ENCODE measurements at regions not wholly inside any gene's neighbourhood (a gene's known extent, or its start where the extent isn't known, plus 50 kb on each side); places are given as distances from the start of the nearest gene placed in this dataset.
"Not testable (repeated sequence)": the region's sequence is repeated elsewhere in the genome, so short reads cannot be mapped to it uniquely, and the experiment has no call there.

GRCh38 chr11:90646706-90647105 lies 423.9 kb upstream of the CHORDC1 start:
- peak; percentile 90 for DNase-seq (ENCODE audit: low spot score)

GRCh38 chr11:90646266-90646665 lies 423.4 kb upstream of the CHORDC1 start:
- DNase-seq (ENCODE audit: low spot score), result peak; percentile 52

DNA sequence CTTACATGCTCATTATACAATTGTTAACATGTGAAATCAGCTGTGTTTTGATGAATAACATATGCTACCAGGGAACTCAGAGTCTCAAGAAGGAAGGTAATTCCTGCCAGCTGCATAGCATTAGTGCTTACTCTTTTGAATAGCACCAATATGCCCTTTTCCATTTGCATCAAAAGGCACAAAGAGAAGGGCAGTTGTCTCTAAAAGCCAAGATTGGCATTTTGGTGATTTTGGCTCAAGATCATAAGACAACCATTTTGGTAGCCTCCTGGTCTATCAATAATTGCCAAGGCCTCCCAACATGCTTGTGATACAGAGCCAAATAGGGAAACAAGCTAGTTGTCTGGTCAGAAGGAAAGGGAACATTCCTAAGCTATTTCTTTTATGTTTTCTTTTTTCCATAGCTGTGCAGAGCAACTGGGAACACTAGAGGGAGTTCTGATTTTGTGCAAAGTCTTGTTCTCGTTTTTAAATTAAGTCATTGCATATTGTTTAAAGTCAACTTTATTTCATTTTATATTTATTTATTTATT lies 416.7 kb upstream of the CHORDC1 start:
- peak; percentile 51 for DNase-seq (ENCODE audit: low spot score)

DNA sequence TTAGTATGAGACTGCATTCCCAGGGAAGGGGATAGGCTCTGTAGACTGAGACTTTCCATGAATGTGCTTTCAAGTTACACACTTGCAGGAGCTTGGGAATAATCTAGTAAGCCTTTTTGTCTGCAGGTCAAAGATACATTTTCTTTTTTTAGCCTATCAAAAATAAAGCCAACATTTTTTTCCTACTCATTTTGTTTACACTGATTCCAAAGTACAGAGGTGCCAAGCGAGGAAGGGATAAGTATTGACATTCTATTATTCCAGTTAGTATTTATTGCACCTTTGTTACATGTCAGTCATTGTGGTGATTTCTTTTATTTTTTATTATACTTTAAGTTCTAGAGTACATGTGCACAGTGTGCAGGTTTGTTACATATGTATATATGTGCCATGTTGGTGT lies 413.0 kb upstream of the CHORDC1 start:
- DNase-seq (ENCODE audit: low spot score), result no peak

GRCh38 chr11:90635151-90635550 lies 412.3 kb upstream of the CHORDC1 start:
- DNase-seq (ENCODE audit: low spot score), result no peak

DNA sequence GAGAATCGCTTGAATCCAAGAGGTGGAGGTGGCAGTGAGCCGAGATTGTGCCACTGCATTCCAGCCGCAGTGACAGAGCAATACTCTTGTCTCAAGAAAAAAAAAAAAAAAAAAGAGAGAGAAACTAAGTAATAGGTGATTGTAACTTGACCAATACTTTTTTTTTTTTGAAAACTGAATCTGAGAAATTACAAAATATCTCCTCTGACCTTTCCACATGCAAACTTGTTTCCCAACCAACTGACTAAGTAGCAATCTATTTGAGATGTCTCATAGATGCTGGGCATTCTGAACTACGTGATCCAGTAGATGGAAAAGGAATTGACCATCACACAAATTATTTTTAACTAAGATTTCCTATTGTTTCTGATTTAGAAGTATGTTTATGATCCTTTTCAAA lies 407.3 kb upstream of the CHORDC1 start:
- no peak for DNase-seq (ENCODE audit: low spot score)

GRCh38 chr11:90629229-90629806 lies 406.5 kb upstream of the CHORDC1 start:
- DNase-seq (ENCODE audit: low spot score), result no peak

- DNase-seq (ENCODE audit: low spot score), result no peak
Measured at GRCh38 chr11:90614318-90614717, 391.5 kb upstream of the CHORDC1 start.

GRCh38 chr11:90613037-90613436 lies 390.2 kb upstream of the CHORDC1 start:
- DNase-seq (ENCODE audit: low spot score), result not testable (repeated sequence)

GRCh38 chr11:90606721-90607120 lies 383.9 kb upstream of the CHORDC1 start:
- no peak for DNase-seq (ENCODE audit: low spot score)

GRCh38 chr11:90601261-90601660 lies 378.4 kb upstream of the CHORDC1 start:
- DNase-seq (ENCODE audit: low spot score), result no peak

GRCh38 chr11:90594658-90595057 lies 371.8 kb upstream of the CHORDC1 start:
- no peak for DNase-seq (ENCODE audit: low spot score)

GRCh38 chr11:90593099-90593498 lies 370.2 kb upstream of the CHORDC1 start:
- DNase-seq (ENCODE audit: low spot score), result no peak

- no peak for DNase-seq (ENCODE audit: low spot score)
Measured at GRCh38 chr11:90590286-90590685, 367.4 kb upstream of the CHORDC1 start.

DNA sequence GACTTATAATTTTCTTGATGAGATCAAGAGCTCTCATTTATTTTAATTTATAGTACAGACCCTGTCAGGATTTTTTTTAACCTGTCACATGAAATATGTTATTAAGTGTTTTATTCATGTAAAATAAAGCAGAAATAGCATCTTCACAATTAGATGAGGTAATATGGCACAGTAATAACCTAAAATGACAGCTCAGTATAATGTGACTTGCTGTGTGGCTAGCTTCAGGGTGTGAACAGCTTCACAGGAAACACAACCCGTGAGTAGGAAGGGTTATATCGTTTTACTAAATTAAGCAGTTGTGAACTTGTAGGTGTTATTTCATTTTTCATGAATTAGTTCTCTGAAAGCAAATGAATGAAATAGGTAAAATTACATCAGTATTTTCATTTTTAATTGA lies 366.9 kb upstream of the CHORDC1 start:
- DNase-seq (ENCODE audit: low spot score), result no peak

DNA sequence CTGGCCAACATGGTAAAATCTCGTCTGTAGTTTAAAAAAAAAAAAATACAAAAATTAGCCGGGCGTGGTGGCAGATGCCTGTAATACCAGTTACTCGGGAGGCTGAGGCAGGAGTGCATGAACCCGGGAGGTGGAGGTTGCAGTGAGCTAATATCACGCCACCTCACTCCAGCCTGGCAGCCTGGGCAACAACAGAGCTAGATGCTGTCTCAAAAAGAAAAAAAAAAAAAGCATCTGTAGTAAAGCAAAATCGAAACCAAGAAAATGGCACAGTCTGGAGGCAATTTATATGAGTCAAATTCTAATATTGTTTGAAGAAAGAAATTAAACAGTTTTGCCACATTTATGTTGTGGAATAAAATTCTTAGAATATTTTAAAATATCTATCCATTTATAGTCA lies 365.0 kb upstream of the CHORDC1 start:
- DNase-seq (ENCODE audit: low spot score), result no peak

- no peak for DNase-seq (ENCODE audit: low spot score)
Measured at GRCh38 chr11:90585491-90585890, 362.6 kb upstream of the CHORDC1 start.

- DNase-seq (ENCODE audit: low spot score), result not testable (repeated sequence)
Measured at GRCh38 chr11:90582999-90583398, 360.1 kb upstream of the CHORDC1 start.

DNA sequence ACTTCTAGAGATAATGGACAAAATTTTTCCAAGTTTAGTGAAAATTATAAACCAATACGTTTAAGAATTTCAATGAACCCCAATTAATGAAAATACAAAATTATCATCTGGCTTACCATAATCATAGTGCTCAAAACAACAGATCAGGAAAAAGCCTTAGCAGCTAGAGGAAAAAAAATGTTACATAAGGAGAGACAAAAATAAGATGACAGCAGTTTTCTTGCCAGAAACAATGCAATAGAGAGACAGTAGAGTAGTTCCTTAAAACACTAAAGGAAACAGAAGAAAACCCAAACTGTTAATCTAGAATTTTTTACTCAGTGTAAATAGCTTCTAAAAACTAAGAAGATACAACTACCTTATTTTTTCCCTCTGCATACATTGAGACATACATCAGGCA lies 341.7 kb upstream of the CHORDC1 start:
- no peak for DNase-seq (ENCODE audit: low spot score)

- DNase-seq (ENCODE audit: low spot score), result no peak
Measured at GRCh38 chr11:90558328-90558865, 335.5 kb upstream of the CHORDC1 start.

DNA sequence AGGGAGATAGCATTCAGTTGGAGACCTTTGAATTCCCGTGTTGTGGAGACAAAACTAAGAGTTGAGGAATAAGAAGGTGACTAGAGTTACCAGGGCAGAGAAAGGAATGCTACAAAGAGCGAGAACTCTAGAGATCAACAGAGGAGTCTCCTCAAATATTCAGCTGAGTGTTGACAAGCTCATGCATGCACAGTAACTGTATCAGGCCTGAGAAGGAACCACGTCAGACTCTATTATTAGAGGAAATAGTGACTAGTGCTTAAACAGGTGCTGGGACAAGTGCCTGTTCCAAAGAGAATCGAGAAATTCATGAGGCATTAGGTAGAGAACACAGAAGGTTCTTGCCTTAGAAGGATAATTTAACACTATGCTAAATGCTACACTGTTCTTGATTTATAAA lies 333.8 kb upstream of the CHORDC1 start:
- no peak for DNase-seq (ENCODE audit: low spot score)

GRCh38 chr11:90556026-90556425 lies 333.2 kb upstream of the CHORDC1 start:
- DNase-seq (ENCODE audit: low spot score), result no peak

DNA sequence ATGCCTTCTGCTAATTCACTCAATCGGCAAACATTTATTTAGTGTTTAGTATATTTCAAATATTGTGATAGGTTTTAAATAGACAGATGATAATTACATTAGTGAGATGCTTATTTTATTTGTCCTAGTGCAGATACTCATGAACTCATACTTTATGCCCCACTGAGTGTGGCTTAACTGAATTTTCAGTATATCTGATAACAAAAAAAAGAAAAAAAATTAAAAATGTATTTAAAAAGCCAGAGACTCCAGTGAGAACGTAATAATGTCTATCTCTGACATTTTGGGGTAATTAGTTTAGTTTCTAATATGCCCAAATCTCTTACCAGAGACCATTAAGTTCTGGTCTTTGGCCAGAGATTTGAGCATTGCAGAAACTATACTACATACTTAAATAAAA lies 332.6 kb upstream of the CHORDC1 start:
- DNase-seq (ENCODE audit: low spot score), result no peak

DNA sequence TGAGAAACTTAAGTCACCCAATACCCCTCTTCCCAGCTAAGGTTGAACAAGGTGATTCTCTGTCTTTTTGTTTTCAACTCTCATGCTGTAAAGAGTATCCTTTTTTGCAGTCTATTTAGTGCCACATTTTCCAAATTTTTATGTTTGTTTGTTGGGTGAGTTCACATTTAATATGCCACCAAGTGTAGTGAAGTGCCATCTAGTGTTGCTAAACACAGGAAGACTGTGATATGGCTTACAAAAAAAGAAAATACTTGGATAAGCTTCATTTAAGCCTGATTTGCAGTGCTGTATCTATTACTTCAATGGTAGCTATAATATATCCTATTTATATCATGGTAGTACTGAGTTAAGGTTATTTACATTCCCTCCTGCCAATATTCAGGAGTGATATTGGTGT lies 319.2 kb upstream of the CHORDC1 start:
- no peak for DNase-seq (ENCODE audit: low spot score)
